ENCODE measurements at regions not wholly inside any gene's neighbourhood (a gene's known extent, or its start where the extent isn't known, plus 50 kb on each side); places are given as distances from the start of the nearest gene placed in this dataset.
"Not testable (repeated sequence)": the region's sequence is repeated elsewhere in the genome, so short reads cannot be mapped to it uniquely, and the experiment has no call there.

GRCh38 chr2:55772109-55772980 is 78.7 kb upstream of the PNPT1 start:
- DNase-seq (ENCODE audit: low spot score) (no peak), FAIRE-seq (no peak)

- FAIRE-seq, result no peak
- peak; percentile 26 for DNase-seq (ENCODE audit: low spot score)
Observed at GRCh38 chr2:55771612-55772011, 78.0 kb upstream of the PNPT1 start.

- DNase-seq (ENCODE audit: low spot score) (no peak), FAIRE-seq (no peak)
Observed at GRCh38 chr2:55768991-55769390, 75.3 kb upstream of the PNPT1 start.

- DNase-seq (ENCODE audit: low spot score), result no peak
- FAIRE-seq, result no peak
Observed at GRCh38 chr2:55766947-55767346, 73.3 kb upstream of the PNPT1 start.

- not testable (repeated sequence) for DNase-seq (ENCODE audit: low spot score); FAIRE-seq
Observed at GRCh38 chr2:55765708-55766107, 72.1 kb upstream of the PNPT1 start.

GRCh38 chr2:55763721-55764120 is 70.1 kb upstream of the PNPT1 start:
- no peak for DNase-seq (ENCODE audit: low spot score)
- FAIRE-seq, result no peak

- DNase-seq (ENCODE audit: low spot score) (no peak), FAIRE-seq (no peak)
Observed at GRCh38 chr2:55761526-55761925, 67.9 kb upstream of the PNPT1 start.

- FAIRE-seq, result no peak
- no peak for DNase-seq (ENCODE audit: low spot score)
Observed at GRCh38 chr2:55761024-55761423, 67.4 kb upstream of the PNPT1 start.

GRCh38 chr2:55760125-55760524 is 66.5 kb upstream of the PNPT1 start:
- DNase-seq (ENCODE audit: low spot score) (no peak), FAIRE-seq (no peak)

GRCh38 chr2:55759271-55759921 is 65.8 kb upstream of the PNPT1 start:
- no peak for DNase-seq (ENCODE audit: low spot score)
- FAIRE-seq, result no peak

GRCh38 chr2:55751966-55752365 is 58.3 kb upstream of the PNPT1 start:
- FAIRE-seq, result peak; percentile 46

GRCh38 chr2:55743583-55743982 is 49.9 kb upstream of the PNPT1 start:
- FAIRE-seq, result no peak
- DNase-seq (ENCODE audit: low spot score), result peak; percentile 40

More at GRCh38 chr2:55751966-55752365, 58.3 kb upstream of the PNPT1 start:
- no peak for DNase-seq (ENCODE audit: low spot score)
